GM18867 (cell line): ENCODE measurements at regions not wholly inside any gene's neighbourhood (a gene's known extent, or its start where the extent isn't known, plus 50 kb on each side); places are given as distances from the start of the nearest gene placed in this dataset.

Experiments used
- ATAC-seq: cut with Tn5 transposase; IDR thresholded peaks from one replicate; pipeline ENCODE4 v1.9.1; 2021; ENCODE audit warnings: mild to moderate bottlenecking, moderate library complexity; ENCODE audit not compliant: unreplicated experiment

DNA sequence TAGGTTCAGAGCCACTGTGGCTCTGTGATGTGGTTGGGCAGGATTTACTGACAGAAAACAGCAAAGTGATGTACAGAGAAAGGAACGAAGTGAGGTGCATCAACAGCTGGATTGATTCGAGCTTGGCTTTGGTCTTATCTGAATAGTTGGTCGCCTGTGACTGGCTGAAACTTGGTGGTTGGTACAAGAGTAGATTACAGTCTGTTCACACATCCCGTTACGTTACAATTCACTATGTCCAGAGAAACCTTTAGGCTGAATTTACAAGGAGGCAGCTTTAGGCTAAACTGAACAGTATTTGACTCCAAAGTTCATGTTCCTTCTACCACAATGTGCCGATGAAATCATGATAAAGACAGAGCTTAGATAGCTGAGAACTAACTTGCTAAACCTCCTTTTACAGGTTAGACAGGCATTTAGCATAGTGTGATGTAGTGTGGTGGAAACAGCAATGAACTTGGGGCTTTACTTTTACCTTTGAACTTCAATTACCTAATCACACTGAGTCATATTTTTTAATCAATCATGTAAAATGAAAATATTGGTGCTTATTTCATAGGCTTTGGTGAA, 210.2 kb upstream of the PUM3 start:
- ATAC-seq: no peak

DNA sequence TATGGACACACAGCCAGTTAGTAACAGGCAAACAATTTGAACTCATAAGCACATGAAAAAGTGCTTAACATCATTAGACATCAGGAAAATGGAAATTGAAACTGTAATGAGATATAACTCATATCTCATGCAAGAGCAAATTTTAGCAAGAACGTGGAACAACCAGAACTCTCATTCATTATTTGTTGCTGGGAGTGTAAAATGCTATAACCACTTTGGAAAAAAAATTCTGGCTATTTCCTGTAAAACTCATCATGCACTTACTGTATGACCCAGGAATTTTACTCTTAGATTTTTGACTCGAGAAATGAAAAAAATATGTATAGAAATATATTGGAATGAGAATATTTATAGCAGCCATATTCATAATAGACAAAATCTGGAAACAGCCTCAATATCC, 205.7 kb upstream of the PUM3 start:
- ATAC-seq: no peak

DNA sequence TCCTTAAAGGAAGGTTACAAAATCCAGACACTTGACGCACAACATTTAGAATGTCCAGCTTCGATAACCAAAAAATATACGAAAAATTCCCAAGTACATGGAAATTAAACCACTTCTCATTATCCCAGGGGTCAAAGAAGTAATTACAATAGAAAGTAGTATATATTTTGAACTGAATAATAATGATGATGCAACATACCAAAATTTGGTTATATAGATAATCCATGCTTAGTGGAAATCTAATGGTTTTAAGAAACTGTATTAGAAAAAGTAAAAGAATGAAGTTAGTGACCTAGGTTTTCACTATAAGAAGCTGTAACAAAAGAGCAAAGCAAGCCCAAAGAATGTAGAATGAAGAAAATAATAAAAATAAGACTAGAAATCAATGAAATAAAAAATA, 204.0 kb upstream of the PUM3 start:
- no peak for ATAC-seq

DNA sequence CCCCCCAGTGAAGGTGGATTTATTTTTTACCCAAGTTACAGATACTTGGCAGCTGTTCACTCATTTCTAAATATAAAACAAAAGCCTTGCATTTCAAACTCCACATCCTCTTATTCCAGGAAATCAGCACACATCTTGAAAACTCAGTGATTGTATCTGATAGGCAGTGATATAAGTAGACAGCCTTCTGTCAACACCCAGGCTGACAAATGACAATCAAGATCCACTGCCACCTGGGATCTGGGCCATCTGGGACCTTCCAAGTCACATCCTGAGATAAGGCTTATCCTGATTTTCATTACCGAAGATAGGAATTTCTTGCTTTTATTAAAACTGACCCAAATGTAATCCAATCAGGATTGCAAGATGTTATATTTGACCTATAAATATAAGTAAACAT, 201.3 kb upstream of the PUM3 start:
- ATAC-seq: no peak

DNA sequence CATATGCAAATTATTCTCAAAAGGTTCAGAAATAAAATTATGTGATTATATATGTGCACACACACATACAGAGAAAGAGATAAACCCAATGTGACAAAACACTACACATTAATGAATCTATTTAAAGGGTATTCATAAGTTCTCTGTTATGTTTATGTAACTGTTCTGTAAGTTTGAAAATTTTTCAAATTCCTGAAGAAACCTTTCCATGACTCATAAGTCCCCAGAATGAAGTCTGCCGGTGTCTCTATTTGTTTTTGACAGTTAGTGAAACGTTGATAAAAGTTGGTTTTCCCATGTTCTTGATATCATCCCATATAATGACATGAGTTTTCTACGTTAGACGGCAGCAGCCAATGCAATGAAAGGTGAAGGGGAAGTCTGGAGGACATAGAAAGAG, 199.5 kb upstream of the PUM3 start:
- ATAC-seq: no peak

DNA sequence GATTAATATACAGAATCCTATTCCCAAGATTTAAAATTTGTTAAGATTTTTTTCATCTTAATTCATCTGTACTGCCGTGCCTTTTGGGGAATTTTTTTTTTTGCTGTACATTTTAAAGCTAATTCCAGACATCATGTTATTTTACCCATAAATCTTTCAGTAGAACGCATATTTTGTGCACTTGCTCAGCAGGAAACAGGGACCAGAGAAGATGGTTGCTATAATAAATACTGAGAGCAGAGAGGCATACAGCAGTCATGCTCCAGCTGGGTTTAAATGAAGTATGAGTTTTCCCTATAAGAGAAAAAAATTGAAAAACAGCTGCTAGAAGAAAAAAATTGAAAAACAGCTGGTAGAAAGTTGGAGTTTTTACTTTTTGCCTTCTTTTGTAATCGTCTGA, 196.9 kb upstream of the PUM3 start:
- ATAC-seq: no peak

DNA sequence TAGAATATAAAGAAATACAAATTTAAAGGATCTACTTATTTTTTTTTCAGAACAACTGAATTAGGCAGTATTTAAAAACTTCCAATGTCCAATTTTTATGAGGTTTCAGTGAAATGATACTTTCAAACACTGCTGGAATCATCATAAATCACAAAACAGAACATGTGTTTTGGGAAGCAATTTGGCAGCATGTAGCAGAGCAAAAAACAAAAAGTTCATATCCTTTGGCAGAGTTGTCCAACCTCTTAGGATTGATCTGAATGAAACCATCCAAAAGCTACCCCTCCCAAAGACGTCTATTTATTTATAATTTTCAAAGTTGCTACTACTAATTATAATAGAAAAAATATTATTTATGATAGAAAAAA, 192.4 kb upstream of the PUM3 start:
- ATAC-seq: no peak

DNA sequence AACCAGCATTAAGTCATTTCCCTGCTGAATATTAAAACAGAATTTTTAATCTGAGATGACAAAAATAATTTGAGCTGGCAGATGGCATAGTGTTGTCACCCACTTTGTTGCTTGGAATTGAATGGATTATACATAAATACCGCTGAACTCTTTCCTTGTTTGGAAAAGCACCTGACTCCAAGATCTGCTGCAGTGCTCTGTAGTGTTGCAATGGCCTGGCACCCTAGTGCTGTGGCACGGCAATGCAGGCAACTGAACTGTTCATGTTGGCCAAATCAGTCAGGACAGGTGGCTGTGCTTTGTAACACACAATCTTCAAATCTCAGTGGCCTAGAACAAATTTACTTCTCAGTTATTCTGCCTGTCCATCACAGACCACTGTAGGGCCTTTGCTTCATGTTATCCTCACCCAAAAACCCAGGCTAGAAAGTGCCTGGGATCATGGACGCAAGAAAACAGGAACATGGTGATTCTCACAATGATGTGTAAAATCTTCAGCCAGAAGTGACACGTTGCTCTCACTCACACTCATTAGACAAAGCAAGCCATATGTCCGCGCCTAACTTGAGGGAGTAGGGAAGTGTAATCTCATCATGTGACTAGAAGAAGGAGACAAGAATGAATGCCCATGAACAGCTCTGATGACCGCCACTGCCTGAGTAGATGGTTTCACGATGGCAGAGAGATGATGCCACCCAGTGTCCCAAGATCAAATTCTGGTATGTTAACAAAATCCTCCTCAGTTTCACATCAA, 191.9 kb upstream of the PUM3 start:
- ATAC-seq: no peak

DNA sequence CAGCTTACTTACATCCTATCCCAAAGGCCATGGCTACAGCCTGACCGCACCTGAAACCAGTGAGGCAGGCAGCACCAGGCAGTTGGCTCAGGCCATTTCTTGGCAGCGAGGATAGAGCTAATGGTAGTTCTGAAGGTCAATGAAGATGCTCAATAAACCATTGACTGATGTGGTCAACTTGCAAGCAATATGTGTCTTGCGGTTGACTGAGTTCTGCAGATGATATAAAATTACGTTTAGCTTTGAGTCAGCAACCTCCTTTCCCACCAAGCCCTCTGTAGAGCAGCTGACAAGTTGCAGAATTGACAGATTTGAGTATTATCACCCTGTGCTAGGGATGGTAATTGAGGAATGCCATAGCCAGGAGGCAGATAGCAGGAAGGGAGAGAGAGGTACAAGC, 189.0 kb upstream of the PUM3 start:
- ATAC-seq: peak; percentile 85

DNA sequence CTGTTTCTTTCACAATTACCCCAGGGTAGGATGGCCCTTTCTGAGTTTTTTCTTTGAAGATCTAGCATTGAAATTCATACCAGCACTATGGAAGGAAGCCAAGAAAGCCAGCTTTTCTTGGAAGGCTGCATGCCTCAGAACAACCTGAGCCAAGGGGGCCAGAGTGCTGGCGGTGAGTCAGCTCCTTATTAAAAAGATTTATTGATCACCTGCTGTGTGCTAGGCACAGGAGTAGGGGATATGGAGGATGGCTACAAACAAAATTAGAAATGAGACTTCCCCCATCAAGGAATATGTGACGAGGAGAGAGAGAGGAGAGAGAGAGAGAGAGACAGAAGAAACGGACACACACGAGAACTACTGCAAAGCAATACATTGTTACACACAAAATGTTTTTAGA, 184.6 kb upstream of the PUM3 start:
- ATAC-seq: no peak

DNA sequence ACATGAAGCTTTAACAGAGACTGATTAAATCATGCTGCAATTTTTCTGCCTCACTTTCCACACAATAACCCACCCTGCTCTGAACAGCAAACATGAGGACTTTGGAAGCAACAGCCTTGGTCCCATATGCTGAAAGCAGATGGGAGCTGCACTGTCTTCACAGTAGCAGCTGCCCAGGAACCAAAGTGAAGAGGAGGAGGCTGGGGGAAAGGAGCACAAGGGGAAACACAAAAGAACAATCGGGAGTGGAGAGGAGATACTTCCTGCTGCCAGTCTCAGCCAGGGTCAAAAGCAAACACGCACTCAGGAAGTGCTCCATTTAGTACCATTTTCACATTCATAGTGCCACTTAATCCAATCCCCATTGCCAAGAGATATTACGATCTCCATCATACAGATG, 183.3 kb upstream of the PUM3 start:
- no peak for ATAC-seq

DNA sequence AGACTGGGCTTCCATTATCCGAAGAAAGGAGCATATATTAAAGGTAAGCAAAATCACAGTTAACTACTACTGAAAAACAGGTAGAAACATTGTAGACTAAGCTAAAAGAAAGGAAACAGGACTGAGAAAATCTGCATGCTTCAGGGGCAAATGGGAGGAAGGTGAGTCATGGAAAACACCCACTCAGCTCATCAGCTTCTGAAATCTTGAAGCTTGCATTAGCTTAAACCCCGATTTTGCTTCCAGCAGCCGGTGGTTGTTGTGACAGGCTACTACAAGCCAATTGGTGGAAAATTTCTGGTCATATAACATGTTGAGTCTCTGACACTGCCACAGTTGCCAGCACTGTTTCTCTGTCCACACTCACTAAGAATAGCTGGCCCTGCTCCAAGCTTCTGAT, 179.6 kb upstream of the PUM3 start:
- ATAC-seq: no peak

DNA sequence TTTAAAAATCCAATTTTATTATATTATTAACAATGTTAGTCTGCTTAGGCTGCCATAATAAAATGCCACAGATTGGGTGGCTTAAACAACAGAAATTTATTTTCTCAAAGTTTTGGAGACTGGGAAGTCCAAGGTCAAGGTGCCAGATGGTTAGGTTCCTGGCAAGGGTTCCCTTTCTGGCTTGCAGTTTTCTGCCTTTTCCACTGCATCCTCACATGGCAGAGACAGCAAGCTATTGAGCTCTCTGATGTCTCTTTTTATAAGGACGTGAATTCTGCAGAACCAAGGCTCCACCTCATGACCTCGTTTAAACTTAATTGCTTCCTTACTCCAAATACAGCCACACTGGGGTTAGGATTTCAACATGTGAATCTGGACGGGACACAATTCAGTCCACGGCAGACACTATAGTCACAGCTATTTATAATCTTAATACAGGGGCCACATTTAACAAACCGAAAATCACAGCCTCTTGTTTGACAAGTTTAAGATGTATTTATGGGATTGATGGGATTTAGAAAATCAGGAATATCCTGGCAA, 174.9 kb upstream of the PUM3 start:
- ATAC-seq: no peak

DNA sequence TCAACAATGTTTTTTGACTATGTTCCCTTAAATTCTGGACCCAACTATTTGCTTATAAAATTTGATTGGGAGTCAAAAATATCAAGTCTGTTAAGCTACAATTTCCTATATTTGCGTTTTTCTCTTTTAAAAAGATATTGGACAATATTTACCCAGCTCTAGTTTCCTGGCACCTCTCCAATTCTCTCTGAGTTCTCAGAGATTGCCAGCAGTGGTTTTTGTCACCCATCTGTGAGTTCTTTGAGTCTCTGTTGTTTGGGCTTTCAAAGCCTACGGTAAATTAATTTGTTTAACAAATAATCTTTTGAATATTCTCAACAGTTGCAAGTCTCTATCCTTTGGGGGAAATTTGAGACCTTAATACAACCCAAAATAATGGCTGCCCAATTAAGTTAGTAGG, 174.2 kb upstream of the PUM3 start:
- no peak for ATAC-seq

DNA sequence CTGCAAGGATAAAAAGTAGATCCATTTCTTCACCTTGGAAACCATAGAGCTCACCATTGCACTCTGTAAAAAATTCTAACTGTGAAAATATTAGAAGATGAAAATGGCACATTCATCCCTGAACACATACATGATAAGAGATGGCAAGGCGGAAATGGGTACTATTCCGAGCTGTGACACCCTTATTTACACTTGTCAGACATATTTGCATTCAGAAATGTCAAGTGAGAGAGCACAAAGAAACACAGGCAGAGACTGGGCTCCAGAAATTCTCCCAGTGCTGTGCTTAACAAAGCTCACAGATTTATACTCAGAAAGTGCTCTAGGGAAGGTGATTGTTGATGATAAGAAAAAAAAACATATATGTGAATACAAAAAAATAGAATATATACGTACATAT, 170.3 kb upstream of the PUM3 start:
- ATAC-seq: no peak

DNA sequence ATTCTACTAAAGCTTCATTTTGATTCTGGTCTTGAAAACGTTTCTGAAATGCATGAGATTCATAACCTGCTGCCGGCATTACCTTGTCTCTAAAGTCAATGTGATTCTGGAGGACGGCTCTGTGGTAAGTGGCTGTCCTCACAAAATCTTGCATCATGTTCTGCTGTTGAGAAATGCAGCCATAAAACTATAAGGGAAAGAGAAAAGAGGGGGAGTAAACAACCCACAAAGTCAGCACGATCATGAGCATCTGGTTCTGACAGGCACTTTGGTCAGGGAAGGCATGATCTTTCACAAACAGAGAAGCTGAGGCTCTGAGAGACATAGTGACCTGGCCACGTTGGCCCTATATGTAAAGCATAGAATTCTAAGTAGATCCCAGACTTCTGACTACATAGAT, 168.9 kb upstream of the PUM3 start:
- no peak for ATAC-seq

DNA sequence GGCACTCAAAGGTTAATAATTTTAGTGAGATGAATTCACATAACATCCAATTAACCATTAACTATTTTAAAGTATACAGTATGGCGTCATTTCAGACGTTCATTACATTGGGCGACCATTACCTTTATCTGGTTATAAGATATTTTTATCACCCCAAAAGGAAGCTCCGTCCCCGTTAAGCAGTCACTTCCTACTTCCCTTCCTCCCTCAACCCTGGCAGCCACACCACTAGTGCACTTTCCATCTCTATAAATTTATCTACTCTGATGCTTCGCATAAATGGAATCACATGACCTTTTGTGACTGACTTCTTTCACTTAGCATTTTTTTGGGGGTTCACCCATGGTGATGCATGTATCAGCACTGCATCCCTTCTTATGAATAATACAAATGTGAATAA, 168.3 kb upstream of the PUM3 start:
- ATAC-seq: no peak

DNA sequence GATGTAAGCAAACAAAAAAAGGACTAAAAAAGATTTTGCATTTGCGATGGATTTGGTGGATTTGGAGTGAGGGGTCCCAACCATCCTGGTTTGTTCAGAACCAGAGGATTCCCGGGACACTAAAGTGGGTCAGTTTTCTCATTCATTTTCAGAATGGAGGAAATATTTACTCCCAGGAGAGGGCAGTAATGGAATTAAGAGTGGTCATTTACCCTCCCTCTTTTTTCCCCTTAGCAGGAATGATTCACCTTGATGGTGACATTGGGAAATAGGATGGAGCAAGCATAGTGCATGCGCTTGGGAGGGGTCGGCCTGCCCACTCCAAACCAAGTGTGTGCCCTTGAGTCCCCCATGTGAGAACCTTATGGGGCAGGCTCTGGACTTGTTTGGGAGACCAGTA, 164.2 kb upstream of the PUM3 start:
- ATAC-seq: no peak

DNA sequence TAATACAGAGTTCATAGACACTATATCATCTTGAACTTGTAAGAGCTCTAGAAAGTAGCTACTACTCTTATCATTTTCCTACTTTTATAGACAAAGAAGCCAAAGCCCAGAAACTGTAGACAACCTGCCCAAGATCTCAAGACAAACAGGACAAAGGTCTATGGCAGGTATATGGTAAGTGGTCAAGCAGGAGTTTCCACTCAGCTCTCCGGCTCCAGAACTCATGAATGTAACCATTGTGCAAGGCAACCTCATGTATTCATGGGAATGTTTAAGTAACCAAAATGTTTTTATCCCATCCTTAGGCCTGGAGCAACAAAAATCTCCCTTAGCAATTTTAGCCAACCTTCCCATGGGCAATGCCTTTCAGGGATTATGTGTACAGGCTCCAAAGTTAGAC, 163.4 kb upstream of the PUM3 start:
- ATAC-seq: no peak

DNA sequence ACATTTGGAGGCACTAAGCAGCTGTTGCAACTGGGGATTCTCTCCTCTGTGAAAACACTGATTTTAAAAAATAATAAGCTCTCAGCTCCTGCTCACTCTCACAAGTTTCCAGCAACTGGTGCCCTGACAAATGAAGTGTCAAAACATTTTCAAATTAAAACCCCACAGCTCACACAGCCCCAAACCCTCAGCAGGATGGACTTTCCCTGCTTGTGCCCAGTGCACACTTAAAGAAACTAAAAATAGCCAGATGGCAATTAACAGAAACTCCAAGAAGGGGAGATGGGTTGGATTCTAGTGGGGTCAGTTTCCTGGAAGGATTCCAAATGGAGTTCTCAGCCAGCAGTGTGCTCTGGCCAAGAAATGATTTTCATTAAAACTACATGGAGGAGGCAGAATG, 163.0 kb upstream of the PUM3 start:
- ATAC-seq: no peak

DNA sequence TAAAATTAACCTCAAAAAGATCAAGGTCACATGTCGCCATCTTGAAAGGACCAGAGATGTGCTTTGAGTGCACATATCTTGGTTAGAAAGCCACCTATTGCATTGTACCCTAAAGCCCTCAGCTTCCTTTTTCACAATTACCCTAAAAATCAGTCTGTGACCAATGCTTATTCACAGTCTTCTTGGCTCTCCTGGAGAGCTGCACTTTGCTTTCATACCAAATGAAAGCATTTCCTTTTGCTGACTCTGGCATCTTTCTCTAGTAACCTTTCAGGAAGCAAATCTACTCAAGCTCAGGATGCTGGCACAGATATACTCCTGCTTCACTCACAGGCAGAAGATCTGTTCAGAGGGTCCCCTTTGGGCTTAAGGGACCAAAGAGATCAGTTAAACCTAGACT, 160.7 kb upstream of the PUM3 start:
- ATAC-seq: no peak

DNA sequence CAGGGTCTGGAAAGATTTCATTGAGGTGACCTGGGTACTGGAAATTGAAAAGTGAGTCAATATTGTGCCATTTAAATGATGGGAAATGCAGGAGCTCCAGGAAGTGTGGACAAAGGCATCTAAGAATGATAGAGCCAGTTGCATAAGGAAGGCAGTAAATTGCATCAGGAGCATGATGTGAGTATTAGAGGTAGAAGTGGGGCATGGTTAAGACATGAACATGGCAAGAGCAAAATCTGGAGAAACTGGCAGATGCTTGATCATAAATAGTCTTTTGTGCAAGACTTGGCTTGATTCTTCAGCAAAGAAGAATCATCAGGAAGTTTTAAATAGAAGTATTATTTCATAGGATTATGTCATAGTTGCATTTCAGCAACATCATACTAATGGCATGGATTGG, 157.4 kb upstream of the PUM3 start:
- no peak for ATAC-seq

DNA sequence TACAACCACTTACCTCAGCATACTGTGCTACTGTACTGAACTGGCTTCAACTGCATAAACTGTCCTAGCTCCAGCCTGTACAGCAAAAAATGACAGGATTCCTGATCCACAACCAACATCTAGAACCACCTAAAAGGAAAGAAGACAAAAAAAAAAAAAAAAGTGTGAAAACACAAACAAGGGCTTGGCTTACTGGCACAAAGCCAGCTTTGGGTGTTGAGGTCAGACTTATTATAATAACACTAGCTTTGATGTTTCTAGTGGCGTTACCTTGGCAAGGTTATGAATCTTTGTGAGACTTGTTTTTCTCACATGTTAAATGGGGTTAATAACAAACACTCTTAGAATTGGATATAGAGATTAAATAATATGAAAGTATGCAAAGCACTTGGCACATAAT, 148.5 kb upstream of the PUM3 start:
- no peak for ATAC-seq
